Endodermal cell (in vitro differentiated cells): ENCODE measurements at regions not wholly inside any gene's neighbourhood (a gene's known extent, or its start where the extent isn't known, plus 50 kb on each side); places are given as distances from the start of the nearest gene placed in this dataset.

Experiments used
- DNase-seq: peaks from one replicate; pipeline ENCODE4 v3.0.0-alpha.2; 2017
- H3K27ac ChIP-seq: 2 replicates; pipeline ENCODE4 v1.5.1; 2013; ENCODE audit warnings: mild to moderate bottlenecking, low read depth, low read length, moderate library complexity
- H3K27me3 ChIP-seq: 2 replicates; pipeline ENCODE4 v1.6.1; 2013; ENCODE audit warnings: mild to moderate bottlenecking, low read length, moderate library complexity; ENCODE audit not compliant: insufficient read depth, control insufficient read depth, poor library complexity, severe bottlenecking
- H3K36me3 ChIP-seq: 2 replicates; pipeline ENCODE4 v1.7.0; 2013; ENCODE audit warnings: mild to moderate bottlenecking, low read length, moderate library complexity; ENCODE audit not compliant: control insufficient read depth, insufficient read depth
- H3K4me1 ChIP-seq: one replicate; pipeline ENCODE4 v1.7.0; 2013; ENCODE audit warnings: low read length; ENCODE audit not compliant: control insufficient read depth, insufficient read depth
- H3K4me3 ChIP-seq: 2 replicates; pipeline ENCODE4 v1.5.1; 2013; ENCODE audit warnings: mild to moderate bottlenecking, low read length, moderate library complexity
- H3K9ac ChIP-seq: 2 replicates; pipeline ENCODE4 v1.6.1; 2013; ENCODE audit warnings: mild to moderate bottlenecking, low read length, moderate library complexity; ENCODE audit not compliant: poor library complexity, severe bottlenecking; ENCODE audit errors: extremely low read depth
- H3K9me3 ChIP-seq: 2 replicates; pipeline ENCODE4 v1.6.1; 2013; ENCODE audit warnings: mild to moderate bottlenecking, low read length, moderate library complexity; ENCODE audit not compliant: control insufficient read depth
- H3K27ac Mint-ChIP-seq: 2 replicates; pipeline ENCODE4 v1.8.0; 2020; ENCODE audit warnings: mixed read lengths
- H3K27me3 Mint-ChIP-seq: 2 replicates; pipeline ENCODE4 v1.8.0; 2021; ENCODE audit warnings: mild to moderate bottlenecking, mixed read lengths; ENCODE audit not compliant: insufficient read depth
- H3K36me3 Mint-ChIP-seq: 2 replicates; pipeline ENCODE4 v1.8.0; 2020; ENCODE audit warnings: low read depth, mixed read lengths
- H3K4me1 Mint-ChIP-seq: 2 replicates; pipeline ENCODE4 v1.8.0; 2020; ENCODE audit warnings: mixed read lengths
- H3K4me3 Mint-ChIP-seq: 2 replicates; pipeline ENCODE4 v1.8.0; 2020; ENCODE audit warnings: mild to moderate bottlenecking, moderate library complexity, mixed read lengths
- H3K9me3 Mint-ChIP-seq: 2 replicates; pipeline ENCODE4 v1.8.0; 2020; ENCODE audit warnings: mild to moderate bottlenecking, mixed read lengths
- CTCF ChIP-seq: fragments of 200-600 bp; sonication (generic); conservative IDR thresholded peaks from 2 replicates; pipeline ENCODE4 v1.5.0; 2021; ENCODE audit warnings: antibody characterized with exemption, mild to moderate bottlenecking
- WGBS, 2 experiments: methylation state at CpG; one replicate each; pipeline versions ENCODE4 v1.1.5 to v1.1.7; 2013; ENCODE audit warnings: missing lambda C conversion rate in 2 of 2, mixed read lengths in 1 of 2; ENCODE audit not compliant: insufficient coverage in 1 of 2, insufficient read length in 1 of 2; 5-methylcytosine and 5-hydroxymethylcytosine counted together

DNA sequence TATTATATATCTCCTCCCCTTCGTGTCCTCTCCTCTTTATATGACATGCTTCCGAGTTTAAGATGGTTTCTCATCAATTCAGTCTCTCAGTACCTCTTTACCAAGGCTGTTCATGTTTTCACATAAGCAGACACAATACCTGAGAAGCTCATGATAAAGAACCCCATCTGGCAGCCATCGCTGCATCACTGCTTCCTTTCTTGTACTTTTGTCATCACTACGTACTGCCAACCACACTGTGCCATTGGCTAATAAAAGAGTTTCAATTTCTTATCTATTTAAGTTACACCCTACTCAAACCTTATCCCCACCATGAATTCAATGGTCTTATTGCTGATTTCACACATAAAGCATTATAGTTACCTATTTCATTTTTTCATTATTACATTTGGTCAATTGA, 484.7 kb upstream of the CNTN4 start:
- no peaks in the 10 kb centered on the region for H3K36me3 ChIP-seq
- no peaks in the 10 kb centered on the region for H3K36me3 Mint-ChIP-seq
- peaks cover 4% of the 10 kb centered on the region for H3K4me1 ChIP-seq
- H3K4me1 Mint-ChIP-seq = peaks cover 5% of the 10 kb centered on the region
- H3K27me3 ChIP-seq = no peaks in the 10 kb centered on the region
- no peaks in the 10 kb centered on the region for H3K27me3 Mint-ChIP-seq
- no peak overlapping the region for H3K27ac ChIP-seq
- no peak overlapping the region for H3K4me3 Mint-ChIP-seq
- no peak overlapping the region for H3K4me3 ChIP-seq
- TF ChIP-seq CTCF = no peak
- no peak overlapping the region for H3K27ac Mint-ChIP-seq
- WGBS, 2 experiments = 76 to 80% methylated on average over 4 of the region's 4 CpGs
- no peaks in the 10 kb centered on the region for H3K9me3 Mint-ChIP-seq
- DNase-seq = no peak
- peaks cover 8% of the 10 kb centered on the region for H3K9me3 ChIP-seq
- H3K9ac ChIP-seq = no peak overlapping the region

- peaks cover 5% of the 10 kb centered on the region for H3K4me1 Mint-ChIP-seq
- H3K27ac Mint-ChIP-seq = no peak overlapping the region
- WGBS, 2 experiments = 27 to 100% methylated on average over 1 to 2 of the region's 2 CpGs
These were observed 481.9 kb upstream of the CNTN4 start for GRCh38 chr3:1616744-1617143.

GRCh38 chr3:1623896-1624295, 474.8 kb upstream of the CNTN4 start:
- H3K9ac ChIP-seq = no peak overlapping the region
- no peaks in the 10 kb centered on the region for H3K4me1 ChIP-seq
- no peaks in the 10 kb centered on the region for H3K36me3 ChIP-seq
- H3K36me3 Mint-ChIP-seq = no peaks in the 10 kb centered on the region
- H3K4me3 ChIP-seq = no peak overlapping the region
- H3K27me3 Mint-ChIP-seq = no peaks in the 10 kb centered on the region
- no peak overlapping the region for H3K27ac ChIP-seq
- H3K4me3 Mint-ChIP-seq = no peak overlapping the region
- H3K27ac Mint-ChIP-seq = no peak overlapping the region
- H3K9me3 Mint-ChIP-seq = peaks cover 3% of the 10 kb centered on the region
- H3K4me1 Mint-ChIP-seq = no peaks in the 10 kb centered on the region
- H3K9me3 ChIP-seq = peaks cover 20% of the 10 kb centered on the region
- DNase-seq = no peak
- WGBS, 2 experiments = 73 to 94% methylated on average over 2 of the region's 2 CpGs
- no peak for TF ChIP-seq CTCF
- no peaks in the 10 kb centered on the region for H3K27me3 ChIP-seq

More at GRCh38 chr3:1616744-1617143, 481.9 kb upstream of the CNTN4 start:
- H3K27ac ChIP-seq = no peak overlapping the region
- H3K9me3 Mint-ChIP-seq = no peaks in the 10 kb centered on the region
- H3K27me3 Mint-ChIP-seq = no peaks in the 10 kb centered on the region
- peaks cover 16% of the 10 kb centered on the region for H3K9me3 ChIP-seq
- no peaks in the 10 kb centered on the region for H3K36me3 ChIP-seq
- H3K4me3 ChIP-seq = no peak overlapping the region
- TF ChIP-seq CTCF = no peak
- no peaks in the 10 kb centered on the region for H3K27me3 ChIP-seq
- H3K4me3 Mint-ChIP-seq = no peak overlapping the region
- peaks cover 4% of the 10 kb centered on the region for H3K4me1 ChIP-seq
- no peak overlapping the region for H3K9ac ChIP-seq
- DNase-seq = no peak
- no peaks in the 10 kb centered on the region for H3K36me3 Mint-ChIP-seq
